ENCODE measurements at regions not wholly inside any gene's neighbourhood (a gene's known extent, or its start where the extent isn't known, plus 50 kb on each side); places are given as distances from the start of the nearest gene placed in this dataset.

GRCh38 chr18:78658531-78658930, 321.1 kb upstream of the SALL3 start:
- no peak for TF ChIP-seq CTCF (IDR thresholded peaks at IDR 0.05)
- TF ChIP-seq POLR2A (IDR thresholded peaks at IDR 0.05), result no peak
